ENCODE measurements at regions not wholly inside any gene's neighbourhood (a gene's known extent, or its start where the extent isn't known, plus 50 kb on each side); places are given as distances from the start of the nearest gene placed in this dataset.

- H4K91ac ChIP-seq (ENCODE audit: insufficient read depth, low read depth, low read length), result no peak overlapping the region
- dilution Hi-C loops (cut with HindIII; ENCODE audit: low sequenced_read_pairs, unreplicated experiment), result no loop called here
- WGBS, 2 experiments (ENCODE audit: extremely low coverage in 2 of 2, insufficient read length in 1 of 2), result no CpG with 5 or more reads among the region's 5 CpGs
- no peaks in the 10 kb centered on the region for H3K27me3 ChIP-seq (ENCODE audit: control insufficient read depth, insufficient read depth, low read length)
- H3K18ac ChIP-seq (ENCODE audit: low read depth, low read length), result no peak overlapping the region
- H3K79me1 ChIP-seq (ENCODE audit: low read depth in 1 of 2, low read length in 2 of 2), result no peaks in the 10 kb centered on the region
- BruUV-seq (replicated peaks), result no TSS peak
- in situ Hi-C loops (cut with MboI; ENCODE audit: low sequenced_read_pairs), result no loop called here
- no peak overlapping the region for H2BK5ac ChIP-seq (ENCODE audit: low read depth, low read length, poor library complexity, severe bottlenecking)
- H2BK120ac ChIP-seq (ENCODE audit: low read depth, low read length), result no peak overlapping the region
- no peaks in the 10 kb centered on the region for H3K36me3 ChIP-seq (ENCODE audit: control insufficient read depth, insufficient read depth, low read length)
- no peak overlapping the region for H3K27ac ChIP-seq (ENCODE audit: insufficient read depth, low read length)
- intact Hi-C loops (cut with micrococcal nuclease), result no loop called here
- no peak overlapping the region for H3K4ac ChIP-seq (ENCODE audit: low read depth, low read length)
- no peak overlapping the region for H2AFZ ChIP-seq (replicated peaks; ENCODE audit: low read length, poor library complexity)
- H4K5ac ChIP-seq (ENCODE audit: low read depth, low read length), result no peak overlapping the region
- no peak overlapping the region for H3K4me3 ChIP-seq (ENCODE audit: insufficient read depth, low read depth, low read length)
- no peak overlapping the region for H3K9ac ChIP-seq (ENCODE audit: low read depth, low read length)
- no peak overlapping the region for H3K4me2 ChIP-seq (ENCODE audit: low read depth, low read length)
- H2AK5ac ChIP-seq (ENCODE audit: low read depth, low read length), result no peak overlapping the region
- H3K14ac ChIP-seq (replicated peaks; ENCODE audit: low read depth, low read length), result no peak overlapping the region
- H2AK9ac ChIP-seq (replicated peaks; ENCODE audit: low read depth, low read length, poor library complexity), result no peak overlapping the region
- TF ChIP-seq POLR2A (IDR thresholded peaks at IDR 0.05; ENCODE audit: low read depth, low read length) (no peak), MAFK (IDR thresholded peaks at IDR 0.05; ENCODE audit: low read depth, low read length) (no peak), CEBPB (IDR thresholded peaks at IDR 0.05; ENCODE audit: low read depth, low read length) (no peak), CHD1 (IDR thresholded peaks at IDR 0.05; ENCODE audit: low read depth, low read length) (no peak), BHLHE40 (IDR thresholded peaks at IDR 0.05; ENCODE audit: low read depth, low read length) (no peak), ELK1 (IDR thresholded peaks at IDR 0.05; ENCODE audit: borderline replicate concordance, low read depth, low read length) (no peak), RFX5 (IDR thresholded peaks at IDR 0.05; ENCODE audit: low read depth, low read length) (no peak), RAD21 (IDR thresholded peaks at IDR 0.05; ENCODE audit: low read length) (no peak), FOS (IDR thresholded peaks at IDR 0.05; ENCODE audit: low read depth, low read length) (no peak), RCOR1 (IDR thresholded peaks at IDR 0.05; ENCODE audit: insufficient replicate concordance, low read length) (no peak), CTCF (conservative IDR thresholded peaks at IDR 0.05; ENCODE audit: low read depth, low read length) (no peak), MXI1 (IDR thresholded peaks at IDR 0.05; ENCODE audit: borderline replicate concordance, low read depth, low read length) (no peak)
- no peak overlapping the region for H3K23ac ChIP-seq (ENCODE audit: low read depth, low read length)
- CTCF ChIA-PET, result no interaction called here
- H2BK20ac ChIP-seq (ENCODE audit: low read depth, low read length), result no peak overlapping the region
- POLR2A ChIA-PET (ENCODE audit: unreplicated experiment), result no interaction called here
- ATAC-seq (ENCODE audit: low read depth) (no peak), DNase-seq (no peak)
- no peaks in the 10 kb centered on the region for H4K20me1 ChIP-seq (ENCODE audit: insufficient read depth, low read length)
- H3K9me3 ChIP-seq (ENCODE audit: control insufficient read depth, insufficient read depth, low read length), result no peaks in the 10 kb centered on the region
- H3K56ac ChIP-seq (ENCODE audit: extremely low read depth, insufficient read depth, low read length), result no peak overlapping the region
- H2BK15ac ChIP-seq (ENCODE audit: low read depth, low read length), result no peak overlapping the region
- H4K8ac ChIP-seq (ENCODE audit: low read depth in 2 of 2, low read length in 2 of 2), result no peak overlapping the region
- peaks cover 2% of the 10 kb centered on the region; the same call in 1 of the 2 replicates for H3K4me1 ChIP-seq (ENCODE audit: control insufficient read depth, insufficient read depth, low read length)
- no peaks in the 10 kb centered on the region for H3K9me1 ChIP-seq (ENCODE audit: insufficient read depth, low read length)
Observed at GRCh38 chr2:181308766-181309515, 148.2 kb upstream of the ITGA4 start.
